OCI-LY3 (cell line): ENCODE measurements at regions not wholly inside any gene's neighbourhood (a gene's known extent, or its start where the extent isn't known, plus 50 kb on each side); places are given as distances from the start of the nearest gene placed in this dataset.

Source experiments
- H2AFZ ChIP-seq: fragments of 200-600, 300-600 bp; shearing (Covaris generic); 2 replicates; pipeline ENCODE4 v1.6.0; 2014; ENCODE audit warnings: antibody characterized with exemption, low read depth, low read length
- H3K27ac ChIP-seq: fragments of 200-600, 300-600 bp; sonication (generic); 2 replicates; pipeline ENCODE4 v1.5.1; 2014; ENCODE audit warnings: mild to moderate bottlenecking, low read length, moderate library complexity, mixed read lengths
- H3K27me3 ChIP-seq: fragments of 200-600, 300-600 bp; sonication (generic); 2 replicates; pipeline ENCODE4 v1.6.1; 2014; ENCODE audit warnings: low read depth, low read length, mixed read lengths
- H3K36me3 ChIP-seq: fragments of 200-600, 300-600 bp; sonication (generic); replicated peaks from 2 replicates; pipeline ENCODE3; 2014; ENCODE audit warnings: low read depth, low read length, mixed read lengths
- H3K4me1 ChIP-seq: fragments of 300-600, 200-600 bp; sonication (generic); 2 replicates; pipeline ENCODE4 v1.6.1; 2014; ENCODE audit warnings: low read length, mixed read lengths
- H3K4me2 ChIP-seq: fragments of 200-600, 300-600 bp; sonication (generic); 2 replicates; pipeline ENCODE4 v1.6.1; 2014; ENCODE audit warnings: low read length, mixed read lengths
- H3K4me3 ChIP-seq: fragments of 300-600, 200-600 bp; sonication (generic); 2 replicates; pipeline ENCODE4 v1.5.1; 2014; ENCODE audit warnings: antibody characterized with exemption, mild to moderate bottlenecking, low read length, moderate library complexity
- H3K79me2 ChIP-seq: fragments of 300-600, 200-600 bp; shearing (Covaris generic); 2 replicates; pipeline ENCODE4 v1.6.1; 2014; ENCODE audit warnings: mild to moderate bottlenecking, low read length, mixed read lengths
- H3K9ac ChIP-seq: fragments of 300-600, 200-600 bp; shearing (Covaris generic); 2 replicates; pipeline ENCODE4 v1.6.0; 2014; ENCODE audit warnings: mild to moderate bottlenecking, low read length, moderate library complexity
- H3K9me3 ChIP-seq: fragments of 200-600, 300-600 bp; shearing (Covaris generic); 2 replicates; pipeline ENCODE4 v1.6.1; 2014; ENCODE audit warnings: low read length, mixed read lengths; ENCODE audit not compliant: insufficient read depth
- H4K20me1 ChIP-seq: fragments of 200-600, 300-600 bp; sonication (generic); 2 replicates; pipeline ENCODE4 v1.6.1; 2016; ENCODE audit warnings: low read length, mixed read lengths; ENCODE audit not compliant: insufficient read depth
- CTCF ChIP-seq: fragments of 200-600, 300-600 bp; sonication (generic); IDR thresholded peaks from 2 replicates; pipeline ENCODE4 v1.5.1; 2014; ENCODE audit warnings: antibody characterized with exemption, low read length, low read depth
- EZH2phosphoT487 ChIP-seq: fragments of 200-600 bp; shearing (Covaris generic); IDR thresholded peaks from 2 replicates; pipeline ENCODE4 v1.6.1; 2018; ENCODE audit warnings: antibody characterized with exemption, mixed run types, low read depth

GRCh38 chr4:146054676-146055075, 116.1 kb upstream of the ZNF827 start:
- Histone ChIP-seq H4K20me1 (no peaks in the 10 kb centered on the region), H3K36me3 (no peaks in the 10 kb centered on the region), H3K79me2 (no peaks in the 10 kb centered on the region), H3K27me3 (no peaks in the 10 kb centered on the region), H2AFZ (no peak overlapping the region), H3K9ac (no peak overlapping the region), H3K4me2 (no peak overlapping the region), H3K4me3 (no peak overlapping the region), H3K9me3 (no peaks in the 10 kb centered on the region), H3K4me1 (peaks cover 54% of the 10 kb centered on the region), H3K27ac (no peak overlapping the region)
- no peak for TF ChIP-seq EZH2phosphoT487
- no peak for TF ChIP-seq CTCF

GRCh38 chr4:146053891-146054290, 115.3 kb upstream of the ZNF827 start:
- Histone ChIP-seq H3K27me3 (no peaks in the 10 kb centered on the region), H3K4me2 (no peak overlapping the region), H3K4me1 (peaks cover 53% of the 10 kb centered on the region), H3K79me2 (no peaks in the 10 kb centered on the region), H4K20me1 (no peaks in the 10 kb centered on the region), H3K9ac (no peak overlapping the region), H3K9me3 (no peaks in the 10 kb centered on the region), H3K27ac (no peak overlapping the region), H2AFZ (no peak overlapping the region), H3K36me3 (peaks cover 2% of the 10 kb centered on the region), H3K4me3 (no peak overlapping the region)
- TF ChIP-seq EZH2phosphoT487 (no peak), CTCF (no peak)

GRCh38 chr4:146051728-146052391, 113.2 kb upstream of the ZNF827 start:
- no peak overlapping the region for H3K4me2 ChIP-seq
- peaks cover 10% of the 10 kb centered on the region; the same call in 1 of the 2 replicates for H3K9me3 ChIP-seq
- no peak overlapping the region for H3K9ac ChIP-seq
- no peaks in the 10 kb centered on the region for H4K20me1 ChIP-seq
- no peaks in the 10 kb centered on the region for H3K79me2 ChIP-seq
- H3K27ac ChIP-seq, result no peak overlapping the region
- no peak for TF ChIP-seq CTCF
- TF ChIP-seq EZH2phosphoT487, result no peak
- H3K4me3 ChIP-seq, result no peak overlapping the region
- peaks cover 11% of the 10 kb centered on the region for H3K36me3 ChIP-seq
- peaks cover 45% of the 10 kb centered on the region for H3K4me1 ChIP-seq
- H2AFZ ChIP-seq, result no peak overlapping the region
- no peaks in the 10 kb centered on the region for H3K27me3 ChIP-seq

GRCh38 chr4:146051223-146051622, 112.6 kb upstream of the ZNF827 start:
- TF ChIP-seq CTCF (peak; percentile 21), EZH2phosphoT487 (no peak)
- no peak overlapping the region for H3K4me2 ChIP-seq
- H3K36me3 ChIP-seq, result peaks cover 11% of the 10 kb centered on the region
- no peaks in the 10 kb centered on the region for H3K27me3 ChIP-seq
- H2AFZ ChIP-seq, result no peak overlapping the region
- no peak overlapping the region for H3K27ac ChIP-seq
- H3K4me1 ChIP-seq, result peaks cover 45% of the 10 kb centered on the region
- H3K79me2 ChIP-seq, result no peaks in the 10 kb centered on the region
- peaks cover 10% of the 10 kb centered on the region; the same call in 1 of the 2 replicates for H3K9me3 ChIP-seq
- no peaks in the 10 kb centered on the region for H4K20me1 ChIP-seq
- H3K9ac ChIP-seq, result no peak overlapping the region
- H3K4me3 ChIP-seq, result no peak overlapping the region
